ENCODE measurements at regions not wholly inside any gene's neighbourhood (a gene's known extent, or its start where the extent isn't known, plus 50 kb on each side); places are given as distances from the start of the nearest gene placed in this dataset.

- no peak overlapping the region for H3K27ac Mint-ChIP-seq
- H3K4me1 Mint-ChIP-seq = peaks cover 9% of the 10 kb centered on the region
- no peak overlapping the region for H3K4me3 Mint-ChIP-seq
- no peaks in the 10 kb centered on the region for H3K9me3 Mint-ChIP-seq
- DNase-seq (ENCODE audit: low spot score) = no peak
- no peaks in the 10 kb centered on the region; the same call in 1 of the 2 replicates for H3K27me3 Mint-ChIP-seq (ENCODE audit: low read depth)
- POLR2A ChIA-PET = no interaction called here
- CTCF ChIA-PET = interaction anchor here (0.8 to 1.2 kb wide), 2 partner anchors 9 to 234 kb away, joined by 3 to 5 read pairs; no protein-coding TSS in a partner anchor
- H3K36me3 Mint-ChIP-seq = no peaks in the 10 kb centered on the region
- TF ChIP-seq JAZF1 (CRISPR knock-in tag; IDR thresholded peaks at IDR 0.05) = no peak
- 0 out of 2 replicates have a peak, but pooled peaks have one; percentile 8 for TF ChIP-seq ZNF512 (CRISPR knock-in tag; IDR thresholded peaks at IDR 0.05; ENCODE audit: borderline replicate concordance)
- TF ChIP-seq E2F5 (CRISPR knock-in tag; IDR thresholded peaks at IDR 0.05) = no peak
- no peak for ATAC-seq
These were observed 110.4 kb downstream of the SALL1 start for GRCh38 chr16:51040637-51041036.

DNA sequence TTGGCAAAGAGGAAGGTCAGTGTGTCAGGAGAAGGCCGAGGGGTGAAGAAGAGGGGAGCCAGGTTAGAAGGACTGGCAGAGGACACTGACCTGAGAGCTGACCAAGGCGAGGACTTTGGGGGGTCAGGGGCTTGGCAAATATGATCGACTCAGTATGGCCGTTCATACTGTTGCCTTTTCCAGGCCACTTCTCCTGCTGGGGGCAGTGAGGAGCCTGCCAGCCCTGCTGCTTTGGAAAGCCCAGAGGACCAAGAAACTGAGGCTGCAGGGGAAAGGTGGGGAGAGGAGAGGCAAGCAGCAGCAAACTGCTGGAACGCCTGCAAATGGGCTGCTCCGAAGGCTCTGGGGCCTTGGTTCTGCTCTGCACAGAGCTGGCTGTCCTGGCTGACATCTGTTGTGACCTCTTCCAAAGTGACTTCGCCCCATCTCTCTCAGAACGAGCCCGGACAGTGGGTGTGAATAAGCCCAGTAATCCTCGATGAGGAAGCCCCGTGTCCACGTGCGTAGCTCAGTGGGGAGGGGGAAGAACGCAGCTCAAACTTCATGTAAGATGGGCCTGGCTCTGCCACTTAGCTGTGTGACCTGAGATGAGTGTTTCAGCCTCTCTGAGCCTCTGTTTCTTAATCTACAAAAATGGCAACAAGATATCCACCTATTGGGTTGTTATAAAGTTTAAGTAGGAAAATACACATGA lies 111.3 kb downstream of the SALL1 start:
- ChIA-PET POLR2A (no interaction called here), CTCF (interaction anchor here (0.6 to 1.2 kb wide), 3 partner anchors 10 to 233 kb away, joined by 3 to 5 read pairs (median 3); no protein-coding TSS in a partner anchor)
- peak; percentile 68 for ATAC-seq
- Mint-ChIP-seq H3K36me3 (no peaks in the 10 kb centered on the region), H3K9me3 (no peaks in the 10 kb centered on the region), H3K27me3 (ENCODE audit: low read depth) (no peaks in the 10 kb centered on the region; the same call in 1 of the 2 replicates), H3K27ac (no peak overlapping the region), H3K4me1 (peaks cover 18% of the 10 kb centered on the region), H3K4me3 (no peak overlapping the region)
- TF ChIP-seq TP53 (CRISPR knock-in tag; IDR thresholded peaks at IDR 0.05) (no peak), ETV6 (CRISPR knock-in tag; IDR thresholded peaks at IDR 0.05) (no peak), NR2C2 (CRISPR knock-in tag; IDR thresholded peaks at IDR 0.05) (no peak), TEAD1 (CRISPR knock-in tag; IDR thresholded peaks at IDR 0.05) (no peak), OVOL2 (CRISPR knock-in tag; IDR thresholded peaks at IDR 0.05; ENCODE audit: borderline replicate concordance) (no peak), FOXP1 (CRISPR knock-in tag; IDR thresholded peaks at IDR 0.05; ENCODE audit: borderline replicate concordance) (0 out of 2 replicates have a peak, but pooled peaks have one; percentile 15)
- TF ChIP-seq, protein P1, sequence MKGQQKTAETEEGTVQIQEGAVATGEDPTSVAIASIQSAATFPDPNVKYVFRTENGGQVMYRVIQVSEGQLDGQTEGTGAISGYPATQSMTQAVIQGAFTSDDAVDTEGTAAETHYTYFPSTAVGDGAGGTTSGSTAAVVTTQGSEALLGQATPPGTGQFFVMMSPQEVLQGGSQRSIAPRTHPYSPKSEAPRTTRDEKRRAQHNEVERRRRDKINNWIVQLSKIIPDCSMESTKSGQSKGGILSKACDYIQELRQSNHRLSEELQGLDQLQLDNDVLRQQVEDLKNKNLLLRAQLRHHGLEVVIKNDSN (CRISPR knock-in tag; IDR thresholded peaks at IDR 0.05) = no peak
- no peak for DNase-seq (ENCODE audit: low spot score)

DNA sequence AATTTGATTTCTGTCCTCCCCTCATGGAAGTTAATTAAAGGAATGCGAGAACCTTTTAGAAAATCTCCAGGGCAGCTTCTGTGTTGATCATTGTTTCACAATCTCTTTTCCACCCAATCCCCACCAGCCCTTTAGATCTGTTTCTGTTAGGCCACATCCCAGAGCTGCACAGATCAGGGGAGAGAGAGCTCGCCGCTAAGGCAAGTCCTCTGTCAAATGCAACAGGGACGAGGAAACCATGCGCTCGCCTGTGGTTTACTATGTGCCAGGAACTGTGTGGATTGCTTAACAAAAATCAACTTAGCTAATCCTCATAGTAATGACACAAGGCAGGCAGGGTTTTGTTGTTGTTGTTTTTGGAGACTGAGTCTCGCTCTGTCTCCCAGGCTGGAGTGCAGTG lies 115.4 kb downstream of the SALL1 start:
- Mint-ChIP-seq H3K27ac (no peak overlapping the region), H3K27me3 (ENCODE audit: low read depth) (no peaks in the 10 kb centered on the region; the same call in 1 of the 2 replicates), H3K9me3 (no peaks in the 10 kb centered on the region), H3K4me1 (peaks cover 31% of the 10 kb centered on the region), H3K4me3 (no peak overlapping the region), H3K36me3 (no peaks in the 10 kb centered on the region)
- DNase-seq (ENCODE audit: low spot score) (no peak), ATAC-seq (no peak)
- TF ChIP-seq JUN (CRISPR knock-in tag; IDR thresholded peaks at IDR 0.05) (no peak), ATF2 (CRISPR knock-in tag; IDR thresholded peaks at IDR 0.05; ENCODE audit: borderline replicate concordance, low read depth) (no peak), NR1H2 (CRISPR knock-in tag; IDR thresholded peaks at IDR 0.05) (no peak), KAT7 (CRISPR knock-in tag; IDR thresholded peaks at IDR 0.05; ENCODE audit: borderline replicate concordance) (no peak)
- TF ChIP-seq, protein P2, sequence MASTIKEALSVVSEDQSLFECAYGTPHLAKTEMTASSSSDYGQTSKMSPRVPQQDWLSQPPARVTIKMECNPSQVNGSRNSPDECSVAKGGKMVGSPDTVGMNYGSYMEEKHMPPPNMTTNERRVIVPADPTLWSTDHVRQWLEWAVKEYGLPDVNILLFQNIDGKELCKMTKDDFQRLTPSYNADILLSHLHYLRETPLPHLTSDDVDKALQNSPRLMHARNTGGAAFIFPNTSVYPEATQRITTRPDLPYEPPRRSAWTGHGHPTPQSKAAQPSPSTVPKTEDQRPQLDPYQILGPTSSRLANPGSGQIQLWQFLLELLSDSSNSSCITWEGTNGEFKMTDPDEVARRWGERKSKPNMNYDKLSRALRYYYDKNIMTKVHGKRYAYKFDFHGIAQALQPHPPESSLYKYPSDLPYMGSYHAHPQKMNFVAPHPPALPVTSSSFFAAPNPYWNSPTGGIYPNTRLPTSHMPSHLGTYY (CRISPR knock-in tag; IDR thresholded peaks at IDR 0.05) = no peak
- CTCF ChIA-PET = interaction anchor here (2.1 kb wide), 1 partner anchor 229 kb away, joined by 9 read pairs; no protein-coding TSS in a partner anchor
- POLR2A ChIA-PET = no interaction called here

All from WTC11 (cell line).